Body of pancreas (tissue), 4 donors: ENCODE measurements at regions not wholly inside any gene's neighbourhood (a gene's known extent, or its start where the extent isn't known, plus 50 kb on each side); places are given as distances from the start of the nearest gene placed in this dataset.

ENCODE experiments used
- CTCF ChIP-seq, 7 experiments: fragments of 450-650 bp in 4 of 7; fragments of 200-600 bp in 3 of 7; sonication (generic) in 3 of 7; IDR thresholded peaks; one replicate each; pipeline ENCODE4 v1.5.1; 2016 to 2019; ENCODE audit warnings: antibody characterized with exemption in 7 of 7
- POLR2A ChIP-seq, 3 donors: fragments of 450-650 bp; IDR thresholded peaks; one replicate each; pipeline ENCODE4 v1.6.1; 2016; ENCODE audit warnings: antibody characterized with exemption in 3 of 3, mild to moderate bottlenecking in 2 of 3

DNA sequence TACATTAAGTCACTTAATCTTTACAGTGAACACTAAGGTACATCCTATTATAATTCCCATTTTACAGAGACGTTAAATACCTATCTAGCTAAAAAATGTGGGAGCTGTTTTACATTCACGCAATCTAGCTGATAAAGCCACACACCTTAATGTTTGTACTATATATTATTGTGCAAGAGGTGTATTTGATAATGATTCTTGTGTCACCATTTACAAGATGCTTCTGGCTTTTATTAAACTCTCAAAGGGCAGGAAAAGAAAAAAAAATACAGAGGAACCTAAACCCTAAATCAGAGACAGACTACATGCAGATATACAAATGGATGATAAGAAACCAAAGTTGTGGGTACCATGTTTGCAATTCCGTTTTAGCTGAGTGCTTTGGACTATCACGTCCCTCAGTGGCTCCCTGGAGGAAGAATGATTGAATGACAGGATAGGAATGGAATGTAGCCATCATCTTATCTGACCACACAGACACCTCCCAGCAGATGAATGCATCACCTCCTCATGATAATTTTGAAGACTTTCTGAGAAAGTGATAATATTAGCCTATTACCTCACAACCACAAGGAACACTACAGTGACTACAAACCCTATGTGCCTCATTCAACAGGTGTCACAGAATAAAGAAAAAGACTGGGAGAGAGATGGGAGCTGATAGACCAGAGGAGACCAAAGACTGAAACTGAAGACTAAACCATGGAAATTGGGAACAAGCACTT lies 230.5 kb upstream of the SERP2 start:
- TF ChIP-seq POLR2A (IDR thresholded peaks at IDR 0.05): no peak
- no peak for TF ChIP-seq CTCF (IDR thresholded peaks at IDR 0.05)
